Activated naive CD4-positive, alpha-beta T cell treated with Interleukin-2 at 50 U/mL for 16 hours (primary cell): ENCODE measurements at regions not wholly inside any gene's neighbourhood (a gene's known extent, or its start where the extent isn't known, plus 50 kb on each side); places are given as distances from the start of the nearest gene placed in this dataset.

Experiments used
- DNase-seq: peaks from one replicate; pipeline ENCODE4 v3.0.0-alpha.2; 2020

DNA sequence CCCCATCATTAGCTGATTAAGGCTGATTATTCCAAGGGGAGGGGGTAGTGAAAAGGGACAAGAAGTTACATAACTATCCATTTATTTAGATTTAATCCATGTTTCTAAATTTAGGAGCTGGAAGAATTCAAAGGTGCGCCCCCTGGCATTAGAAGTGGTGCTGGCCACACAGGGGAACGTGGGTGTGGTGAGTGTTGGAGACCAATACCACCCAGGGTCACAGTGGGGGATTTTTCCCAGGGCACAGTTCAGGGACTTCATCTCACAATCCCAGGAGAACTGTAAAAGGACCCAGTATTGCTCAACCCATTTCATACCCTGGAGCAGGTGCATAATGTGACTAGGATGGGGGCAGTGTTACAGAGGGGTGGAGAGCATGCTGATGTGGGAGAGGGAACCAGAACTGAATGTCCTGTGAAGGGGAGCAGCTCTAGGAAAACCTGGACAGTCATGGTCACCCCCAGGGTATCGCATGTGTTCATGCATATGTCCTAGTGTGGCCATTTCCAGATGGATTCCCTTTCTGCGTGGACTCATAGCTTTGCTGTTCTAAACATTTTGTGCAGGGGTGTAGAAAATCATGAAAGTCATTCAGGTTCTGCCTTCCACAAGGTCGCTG, 110.3 kb downstream of the LSM3 start:
- DNase-seq, result no peak

GRCh38 chr3:14289590-14290461, 111.2 kb downstream of the LSM3 start:
- DNase-seq, result no peak

DNA sequence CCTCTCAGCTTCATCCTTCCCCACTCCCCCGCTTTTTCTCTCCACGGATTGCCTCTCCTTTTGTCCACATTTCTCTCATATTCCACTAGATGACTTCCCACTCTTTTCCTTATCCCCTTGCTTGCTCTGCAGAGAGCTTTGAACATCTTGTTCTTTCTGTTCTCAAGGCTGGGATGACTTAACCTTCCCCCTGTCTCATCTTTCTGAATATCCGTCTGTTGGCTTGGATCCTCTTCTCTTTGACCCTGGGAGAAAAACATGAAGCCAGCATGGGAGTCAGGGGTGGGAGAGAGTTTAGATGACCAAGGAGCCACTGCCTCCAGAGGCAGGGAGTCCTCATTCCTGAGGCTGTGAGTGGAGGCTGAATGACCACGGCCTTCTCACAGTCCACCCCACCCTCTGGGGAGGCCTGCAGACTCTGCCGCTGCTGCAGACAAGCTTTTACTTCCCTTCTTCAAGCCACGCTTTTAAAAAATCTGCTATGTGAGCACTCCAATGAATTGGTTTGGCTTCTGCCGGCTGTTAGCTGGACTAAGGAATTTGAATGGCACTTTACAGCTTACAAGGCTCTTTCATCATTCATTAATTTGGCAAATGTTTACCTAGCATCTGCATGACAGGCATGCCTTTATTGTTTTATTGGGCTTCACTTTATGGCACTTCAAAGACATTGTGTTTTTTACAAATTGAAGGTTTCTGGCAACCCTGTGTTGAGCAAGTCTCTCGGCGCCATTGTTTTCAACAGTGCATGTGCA, 111.6 kb upstream of the SLC6A6 start:
- no peak for DNase-seq

DNA sequence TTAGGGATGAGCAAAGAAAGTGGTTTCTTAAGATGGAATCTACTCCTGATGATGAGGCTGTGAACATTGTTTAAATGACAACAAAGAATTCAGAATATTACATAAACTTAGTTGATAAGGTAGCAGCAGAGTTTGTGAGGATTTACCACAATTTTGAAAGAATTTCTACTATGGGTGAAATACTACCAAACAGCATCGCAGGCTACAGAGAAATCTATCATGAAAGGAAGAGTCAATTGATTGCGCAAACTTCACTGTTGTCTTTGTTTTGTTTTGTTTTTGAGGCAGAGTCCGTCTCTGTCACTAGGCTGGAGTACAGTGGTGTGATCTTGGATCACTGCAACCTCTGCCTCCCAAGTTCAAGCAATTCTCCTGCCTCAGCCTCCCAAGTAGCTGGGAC, 107.4 kb upstream of the SLC6A6 start:
- DNase-seq, result no peak

- no peak for DNase-seq
These were observed 106.6 kb upstream of the SLC6A6 start for GRCh38 chr3:14295801-14296200.

GRCh38 chr3:14297305-14297704, 105.1 kb upstream of the SLC6A6 start:
- no peak for DNase-seq

- no peak for DNase-seq
These were observed 104.6 kb upstream of the SLC6A6 start for GRCh38 chr3:14297784-14298236.

DNA sequence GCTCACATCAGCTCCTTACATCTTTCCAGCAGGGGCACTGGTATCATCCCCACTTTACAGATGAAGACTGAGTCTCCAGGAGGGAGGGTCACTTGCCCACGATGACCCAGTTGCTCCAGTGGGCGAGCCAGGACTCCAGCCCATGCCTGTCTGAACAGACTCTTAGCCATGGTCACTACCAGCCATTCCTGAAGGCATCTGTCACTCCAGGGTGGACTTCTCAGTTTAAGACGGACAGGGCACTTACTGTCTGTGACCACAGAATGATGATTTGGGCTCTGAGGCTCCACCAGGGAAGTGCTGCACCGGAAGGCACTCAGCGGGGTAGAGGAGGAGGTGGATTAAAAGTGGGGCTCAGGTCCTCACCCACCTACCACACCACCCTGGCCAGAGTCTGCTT, 104.0 kb upstream of the SLC6A6 start:
- DNase-seq, result no peak

DNA sequence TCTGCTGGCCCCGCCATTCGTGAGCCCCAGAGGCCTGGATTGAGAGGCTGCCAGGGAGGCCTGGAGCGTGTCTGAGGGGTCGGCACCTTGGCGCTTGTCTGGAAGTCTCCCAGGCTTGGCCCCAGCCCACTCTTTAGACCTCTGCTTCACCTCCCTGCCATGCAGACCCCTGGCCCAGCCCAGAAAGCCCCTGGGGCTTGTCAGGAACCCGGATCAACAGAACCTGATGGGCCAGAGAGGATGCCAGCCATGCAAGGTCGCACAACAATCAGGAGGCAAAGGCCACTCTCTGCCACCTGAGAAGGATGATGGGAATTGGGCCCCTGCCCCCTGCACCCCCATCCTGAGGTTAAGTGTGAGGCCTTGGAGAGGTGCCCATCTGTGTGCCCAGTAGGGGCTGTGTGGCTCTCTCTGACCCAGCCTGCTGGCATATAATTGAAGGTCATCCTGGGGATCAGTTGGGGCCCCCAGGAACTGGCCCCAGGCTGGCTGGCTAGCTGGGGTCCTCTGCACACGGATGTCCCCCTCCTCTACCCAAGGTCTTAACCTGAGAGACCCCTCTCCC, 103.3 kb upstream of the SLC6A6 start:
- DNase-seq, result no peak

DNA sequence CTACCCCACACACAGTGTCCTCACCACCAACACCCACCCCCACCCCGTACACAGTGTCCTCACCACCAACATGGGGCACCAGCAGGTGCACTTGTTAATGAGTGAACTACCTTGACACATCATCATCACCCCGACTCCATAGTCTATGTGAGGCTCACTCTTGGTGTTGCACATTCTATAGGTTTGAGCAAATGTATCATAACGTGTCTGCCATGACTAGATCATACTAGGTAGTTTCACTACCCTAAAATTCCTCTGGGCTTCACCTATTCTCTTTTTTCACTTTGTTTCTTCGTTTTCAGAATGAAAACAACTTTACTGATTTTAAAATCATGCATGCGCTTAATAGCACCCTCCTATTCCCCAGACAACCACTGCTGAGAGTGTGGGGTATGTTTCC, 102.6 kb upstream of the SLC6A6 start:
- DNase-seq, result no peak

DNA sequence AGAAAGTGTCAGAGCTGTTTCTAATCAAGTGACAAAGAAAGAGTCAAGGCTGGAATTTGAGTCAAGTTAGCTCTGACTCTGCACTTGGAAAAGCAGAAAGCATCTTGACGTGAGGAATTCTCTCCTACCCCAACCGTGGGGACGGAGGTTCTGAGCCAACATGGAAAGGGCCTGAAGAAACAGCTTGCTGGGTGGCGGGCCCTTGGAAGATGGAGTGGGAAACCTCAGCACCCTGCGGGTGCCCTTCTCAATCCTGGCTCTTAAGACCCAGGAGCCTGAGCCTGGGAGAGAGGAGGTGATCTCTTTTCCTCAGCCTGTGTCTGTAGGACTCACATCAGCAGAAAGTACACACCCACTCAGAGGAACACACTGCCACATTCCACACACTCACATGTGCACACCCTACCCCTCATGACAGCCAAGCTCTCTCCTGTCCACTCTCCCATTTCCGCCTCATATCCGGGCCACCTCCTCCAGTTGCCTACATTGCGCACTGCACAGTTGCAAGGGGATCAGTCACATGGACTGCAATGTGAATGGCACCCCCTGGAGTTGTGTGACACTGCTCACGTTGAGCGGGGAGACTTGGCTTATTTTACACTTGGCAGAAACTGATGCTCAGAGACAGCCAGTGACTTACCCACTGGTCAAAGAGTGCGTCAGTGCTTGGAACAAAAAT, 101.5 kb upstream of the SLC6A6 start:
- DNase-seq, result no peak

DNA sequence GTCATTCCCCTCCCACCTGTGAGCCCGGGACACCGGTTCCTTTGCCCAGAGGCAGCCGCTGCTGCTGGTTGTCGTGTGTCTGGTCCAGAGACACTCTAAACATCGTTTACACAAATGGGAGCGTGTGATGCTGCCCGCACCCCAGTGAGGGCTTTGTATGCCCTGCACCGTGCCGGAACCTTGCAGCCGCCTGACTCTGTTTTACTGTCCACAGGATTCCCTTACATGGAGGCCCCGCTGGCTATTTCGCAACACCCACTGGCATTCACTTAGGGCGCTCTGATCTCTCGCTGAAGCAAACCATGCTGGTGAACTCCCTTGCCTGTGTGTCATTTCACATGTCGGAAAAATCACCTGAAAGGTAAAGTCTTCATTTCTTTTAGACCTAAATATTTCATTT, 100.8 kb upstream of the SLC6A6 start:
- no peak for DNase-seq

DNA sequence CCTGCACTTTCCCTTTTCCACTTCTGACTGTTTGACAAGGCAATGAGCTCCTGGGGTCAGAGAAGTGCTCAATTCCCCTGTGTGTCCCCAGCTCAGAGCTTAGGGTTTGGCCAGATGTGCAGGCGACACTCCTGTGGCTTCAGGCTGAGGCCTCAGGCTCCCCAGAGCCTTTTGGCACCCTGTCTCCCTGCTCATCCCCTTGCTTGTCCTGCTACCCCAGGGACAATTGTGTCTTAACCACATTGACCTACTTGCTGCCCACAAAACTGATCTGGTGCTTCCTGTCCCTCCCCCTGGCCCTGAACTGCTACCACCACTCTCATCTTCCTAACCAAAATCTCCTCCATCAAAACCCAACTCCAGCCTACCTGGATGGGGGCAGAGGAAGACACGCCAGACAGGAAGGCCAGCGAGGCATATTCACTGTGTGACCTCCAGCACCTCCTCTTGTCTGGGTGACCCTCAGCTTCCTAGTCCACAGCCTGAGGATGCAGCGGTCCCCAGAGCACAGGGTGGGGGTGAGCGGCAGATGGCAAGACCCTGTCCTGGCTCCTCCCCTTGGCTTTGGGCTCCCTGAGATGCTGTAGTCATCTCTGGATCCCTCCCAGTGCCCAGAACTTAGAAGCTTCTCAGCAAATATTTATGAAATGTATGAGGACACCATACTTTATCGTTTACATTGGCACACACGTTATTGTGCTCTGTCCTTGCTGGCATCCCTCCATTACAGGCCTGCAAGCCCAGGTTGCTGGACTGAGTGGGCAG, 98.9 kb upstream of the SLC6A6 start:
- no peak for DNase-seq

DNA sequence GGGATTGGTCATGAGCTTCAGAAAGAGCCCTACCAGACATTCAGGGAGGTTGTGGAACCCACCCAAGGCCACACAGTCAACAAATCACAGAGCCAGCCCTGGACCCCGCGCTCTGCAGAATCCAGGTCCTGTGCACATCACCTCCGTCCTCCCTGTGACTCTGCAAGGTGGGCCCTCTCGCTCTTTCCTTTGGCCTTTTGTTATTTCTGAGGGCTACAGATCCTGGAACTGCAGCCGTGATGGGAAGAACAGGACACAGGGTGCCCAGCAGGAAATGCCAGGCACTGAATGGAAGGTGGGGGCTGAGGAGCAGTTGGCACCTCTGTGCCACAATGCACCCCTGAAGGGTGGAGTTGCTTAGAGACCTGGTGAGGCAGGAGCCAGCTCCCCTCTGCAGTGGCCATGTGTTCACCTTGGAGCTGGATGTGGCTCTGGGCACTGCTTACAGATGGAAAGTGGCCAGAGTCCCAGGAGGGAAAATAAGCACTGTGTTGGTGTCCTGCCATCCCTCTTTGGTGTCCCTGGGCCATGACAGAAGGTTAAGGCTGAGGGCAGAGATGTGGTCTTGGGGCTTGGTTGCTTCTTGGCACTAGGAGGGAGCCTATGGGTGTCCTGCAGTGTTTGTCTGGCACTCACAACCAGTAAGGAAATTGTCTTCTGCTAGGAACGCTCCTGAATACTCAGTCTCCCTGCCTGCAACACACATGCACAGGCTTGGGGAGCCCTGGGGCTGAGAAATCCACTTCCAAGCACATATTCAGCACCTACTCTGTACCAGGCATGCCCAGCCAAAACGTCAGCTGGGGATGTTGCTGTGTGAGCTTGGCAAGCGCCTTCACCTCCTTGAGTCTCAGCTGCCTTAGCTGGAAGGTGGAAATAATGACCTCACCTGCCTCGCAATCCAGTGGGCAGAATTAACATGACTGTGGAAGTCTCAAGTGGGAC, 98.0 kb upstream of the SLC6A6 start:
- no peak for DNase-seq

- DNase-seq, result no peak
These were observed 97.1 kb upstream of the SLC6A6 start for GRCh38 chr3:14305324-14305723.

- DNase-seq, result no peak
These were observed 96.3 kb upstream of the SLC6A6 start for GRCh38 chr3:14306142-14306541.

DNA sequence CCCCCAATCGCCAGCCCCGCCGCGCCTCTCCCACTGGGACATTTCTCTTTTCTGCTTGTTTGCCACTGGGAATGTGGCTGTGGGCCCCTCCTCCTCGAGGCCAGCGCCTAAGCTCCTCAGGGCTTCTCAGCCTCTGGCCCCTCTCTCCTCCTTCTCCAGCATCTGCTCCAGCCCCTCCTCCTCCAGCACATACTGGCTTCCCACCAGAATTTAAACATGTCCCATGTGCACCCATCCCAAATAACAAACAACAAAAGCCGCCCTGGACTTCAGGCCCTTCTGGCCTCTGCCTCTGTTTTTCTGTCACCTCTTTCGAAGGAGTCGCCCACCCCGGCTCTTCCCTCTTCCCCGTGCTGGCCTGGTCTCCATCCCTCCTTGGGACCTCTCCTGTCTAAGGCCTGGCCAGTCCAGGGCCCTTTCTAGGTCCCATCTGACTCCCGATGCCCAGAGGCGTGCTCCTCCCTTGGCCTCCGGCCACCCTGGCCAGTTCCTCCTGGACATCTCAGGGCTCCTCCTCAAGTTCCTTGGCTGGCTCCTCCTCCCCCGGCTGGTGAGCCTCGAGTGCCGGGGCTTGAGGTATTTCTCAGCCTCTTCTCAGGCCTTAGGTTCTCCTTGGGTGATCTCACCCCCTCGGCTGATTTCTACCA, 94.6 kb upstream of the SLC6A6 start:
- DNase-seq, result no peak

- no peak for DNase-seq
These were observed 90.7 kb upstream of the SLC6A6 start for GRCh38 chr3:14311729-14312128.

DNA sequence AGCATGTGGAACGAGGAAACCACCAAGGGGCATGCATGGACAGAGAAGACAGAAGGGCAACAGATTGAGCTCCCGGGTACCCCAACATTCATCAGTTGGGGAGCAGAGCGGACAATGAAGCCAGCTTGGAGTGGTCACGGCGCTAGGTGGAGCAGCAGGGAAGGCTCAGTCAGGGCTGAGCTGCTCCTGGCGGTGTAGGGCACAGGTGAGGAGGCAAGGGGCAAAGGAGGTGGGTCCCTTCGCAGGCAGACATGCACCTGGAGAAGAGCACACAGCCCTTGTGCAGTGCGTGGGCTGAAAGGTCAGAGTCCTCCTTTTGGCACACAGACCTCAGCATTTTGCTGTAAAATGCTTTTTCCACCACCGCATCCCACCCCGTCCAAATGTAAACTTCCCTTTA, 90.0 kb upstream of the SLC6A6 start:
- DNase-seq, result no peak

DNA sequence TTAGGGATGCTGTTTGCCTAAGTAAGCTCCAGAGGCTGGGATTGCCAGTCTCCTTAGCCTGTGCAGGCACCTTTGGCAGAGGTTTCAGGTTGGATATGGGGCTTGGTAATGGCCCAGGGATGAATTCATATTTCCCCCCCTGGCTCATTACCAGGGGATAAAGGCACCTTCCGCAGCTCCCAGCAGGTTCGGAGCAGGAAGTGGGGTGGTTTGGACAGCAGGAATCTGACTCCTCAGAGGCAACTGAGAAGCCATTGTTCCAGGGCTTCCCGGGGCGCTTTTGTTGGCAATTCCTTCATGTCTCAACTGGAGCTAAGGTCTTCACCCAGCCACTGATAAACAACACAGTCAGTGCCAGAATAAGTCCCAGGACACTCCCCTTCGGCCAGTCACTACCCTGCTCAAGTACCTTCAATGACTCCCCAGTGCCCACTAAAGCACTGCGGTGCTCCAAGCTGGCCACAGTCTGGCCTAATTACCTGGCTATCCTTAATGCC, 85.3 kb upstream of the SLC6A6 start:
- no peak for DNase-seq
